HK-2 (cell line): ENCODE measurements at regions not wholly inside any gene's neighbourhood (a gene's known extent, or its start where the extent isn't known, plus 50 kb on each side); places are given as distances from the start of the nearest gene placed in this dataset.

Experiments
- DNase-seq: peaks from one replicate; pipeline ENCODE4 v3.0.0-alpha.2; 2018; ENCODE audit not compliant: unreplicated experiment

DNA sequence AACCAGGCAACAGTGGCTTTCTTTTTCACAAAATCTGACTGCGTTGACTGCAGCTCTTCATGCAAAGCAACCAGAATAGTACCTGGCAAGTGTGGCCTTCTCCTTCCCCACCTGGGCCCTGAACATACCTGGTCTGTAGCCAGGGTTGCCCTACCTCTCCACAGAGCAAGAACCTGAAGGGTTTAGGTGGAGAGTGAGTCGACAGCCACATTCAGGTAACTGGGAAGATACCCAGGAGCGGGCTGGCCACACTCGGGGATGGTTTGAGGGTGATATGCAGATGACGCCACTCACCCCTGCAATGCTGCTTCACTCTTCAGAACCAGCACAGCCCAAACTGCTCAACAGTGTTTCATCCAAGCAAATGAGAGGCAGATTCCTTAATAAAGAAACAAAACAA is 117.3 kb downstream of the TTC32 start:
- DNase-seq: no peak

DNA sequence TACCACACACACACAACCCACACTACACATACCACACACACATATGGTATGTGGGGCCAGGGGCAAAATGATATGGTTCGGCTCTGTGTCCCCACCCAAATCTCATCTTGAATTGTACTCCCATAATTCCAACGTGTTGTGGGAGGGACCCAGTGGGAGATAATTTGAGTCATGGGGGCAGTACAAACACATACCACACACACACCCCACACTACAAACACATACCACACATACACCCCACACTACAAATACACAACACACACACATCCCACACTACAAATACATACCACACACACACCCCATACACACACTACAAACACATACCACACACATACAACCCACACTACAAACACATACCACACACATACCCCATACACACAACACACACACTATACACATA is 117.8 kb downstream of the TTC32 start:
- no peak for DNase-seq

DNA sequence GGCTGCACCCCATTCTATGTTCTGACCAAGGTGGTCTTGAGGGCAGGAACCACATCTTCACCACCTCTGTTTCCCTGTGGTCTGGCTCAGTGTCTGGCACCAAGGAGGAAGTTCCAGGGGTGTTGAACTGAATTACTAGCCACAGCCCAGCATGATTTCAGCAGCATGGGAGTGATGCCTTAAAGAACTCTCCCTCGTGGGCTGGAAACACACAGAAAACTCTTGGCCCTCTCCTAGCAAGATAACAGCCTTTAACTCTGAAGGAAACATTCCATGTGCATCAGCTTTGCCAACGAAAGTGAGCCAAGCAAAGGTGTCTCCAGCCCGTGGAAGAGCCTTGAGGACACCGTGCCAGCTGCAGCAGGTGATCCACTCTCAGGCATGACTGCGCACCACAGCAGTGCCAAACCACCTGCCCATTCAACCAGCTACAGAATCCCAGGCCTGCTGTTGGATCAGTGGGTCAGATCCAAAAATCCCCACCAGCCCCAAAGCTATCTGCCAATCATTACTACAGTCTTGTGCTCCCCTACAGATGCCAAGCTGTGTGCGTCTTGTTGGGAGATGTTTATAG is 124.8 kb downstream of the TTC32 start:
- DNase-seq: no peak

DNA sequence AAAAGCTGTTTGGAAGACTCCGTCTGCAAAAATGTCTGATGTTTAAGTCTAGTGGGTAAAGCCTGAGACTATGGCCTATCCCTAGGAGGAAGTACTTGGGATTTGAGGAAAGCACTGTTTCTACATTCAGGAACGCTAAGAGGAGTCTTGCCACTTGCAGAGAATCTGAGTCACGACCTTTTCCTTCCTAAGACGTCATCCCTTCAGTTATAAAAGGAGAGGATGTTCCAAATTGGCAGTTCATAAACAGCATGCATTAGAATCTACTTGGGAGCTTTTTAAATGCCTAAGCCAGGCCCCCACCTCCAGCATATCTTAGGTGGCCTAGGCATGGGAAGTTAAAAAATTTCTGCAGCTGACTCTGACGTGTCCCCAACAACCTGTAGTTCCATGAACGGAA is 125.9 kb downstream of the TTC32 start:
- DNase-seq: no peak

DNA sequence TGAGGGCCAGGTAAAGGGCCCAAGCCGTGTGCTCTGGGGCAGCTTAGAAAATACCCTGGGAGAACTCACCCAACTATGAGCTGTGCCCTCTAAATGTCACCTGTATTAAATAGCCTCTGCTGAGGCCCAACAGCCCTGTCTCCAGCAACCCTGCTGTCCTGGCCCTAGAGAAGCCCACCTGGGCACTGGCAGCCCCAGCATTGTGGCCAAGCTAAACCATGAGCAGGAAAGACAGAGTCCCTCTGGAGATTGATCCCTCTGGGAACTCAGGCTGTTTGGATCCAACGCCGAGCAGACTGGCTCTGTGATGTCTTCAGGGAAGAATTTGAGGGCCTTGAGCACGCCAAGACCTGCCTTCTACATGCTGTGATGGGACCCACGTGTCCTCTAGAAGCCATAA is 126.5 kb downstream of the TTC32 start:
- no peak for DNase-seq

DNA sequence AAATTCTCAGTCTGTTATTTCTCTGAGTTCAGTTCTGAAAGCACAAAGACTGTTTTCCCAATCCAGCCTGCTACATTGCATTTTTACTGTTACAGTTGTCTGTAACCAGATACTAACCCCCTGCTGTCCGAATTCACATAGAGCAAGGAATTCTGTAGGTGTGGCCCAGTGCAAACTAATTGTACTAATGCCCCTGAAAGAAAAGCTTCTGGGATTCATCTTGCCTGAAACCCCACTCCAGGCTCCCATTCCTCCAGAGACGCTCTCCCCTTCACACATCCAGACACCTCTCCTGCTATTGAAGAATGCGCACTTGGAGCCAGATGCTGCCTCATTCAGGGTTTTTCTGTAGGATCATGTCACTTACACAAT is 127.0 kb downstream of the TTC32 start:
- no peak for DNase-seq

DNA sequence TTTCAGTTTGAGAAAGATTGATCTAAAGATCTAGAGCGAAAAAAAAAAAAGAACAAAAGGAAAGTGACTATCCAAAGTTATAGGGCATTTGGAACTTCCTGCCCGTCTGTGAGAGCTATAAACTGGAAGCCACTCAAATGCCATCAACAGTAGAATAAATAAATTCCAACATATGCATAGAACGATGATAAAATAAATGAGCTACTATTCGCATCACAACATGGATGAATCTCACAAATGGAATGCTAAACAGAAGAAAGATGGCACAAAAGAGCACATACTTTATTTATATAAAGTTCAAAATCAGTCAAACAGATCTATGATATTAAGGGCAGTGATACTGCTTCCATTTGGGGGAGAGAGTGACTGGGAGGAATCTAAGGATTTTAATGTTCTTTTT is 128.8 kb downstream of the TTC32 start:
- DNase-seq: no peak

DNA sequence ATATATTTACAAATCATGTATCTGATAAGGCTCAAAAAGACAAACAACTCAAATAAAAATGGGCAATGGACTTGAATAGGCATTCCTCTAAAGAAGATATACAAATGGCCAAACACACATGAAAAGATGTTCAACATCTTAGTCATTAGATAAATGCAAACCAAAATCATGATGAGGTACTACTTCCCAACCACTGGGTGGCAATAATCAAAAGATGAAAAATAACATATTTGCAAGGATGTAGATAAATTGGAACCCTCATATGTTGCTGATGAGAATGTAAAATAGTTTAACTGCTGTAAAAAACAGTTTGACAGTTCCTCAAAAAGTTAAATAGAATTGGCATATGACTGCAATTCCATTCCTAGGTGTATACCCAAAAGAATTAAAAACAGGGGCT is 132.3 kb downstream of the TTC32 start:
- DNase-seq: no peak

DNA sequence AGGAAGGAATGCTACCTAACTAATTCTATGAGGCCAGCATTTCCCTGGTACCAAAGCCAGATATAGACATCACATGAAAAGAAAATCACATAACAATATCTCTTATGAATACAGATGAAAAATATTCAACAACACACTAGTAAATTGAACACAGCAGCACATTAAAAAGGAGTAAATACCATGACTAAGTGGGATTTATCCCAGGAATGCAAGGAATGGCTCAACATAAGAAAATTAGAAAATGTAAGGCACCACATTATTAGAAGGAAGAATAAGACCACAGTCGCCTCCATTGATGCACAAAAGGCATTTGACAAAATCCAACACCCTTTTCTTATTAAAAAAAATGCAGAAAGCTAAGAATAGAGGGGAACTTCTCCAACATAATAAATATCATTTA is 133.9 kb downstream of the TTC32 start:
- no peak for DNase-seq

DNA sequence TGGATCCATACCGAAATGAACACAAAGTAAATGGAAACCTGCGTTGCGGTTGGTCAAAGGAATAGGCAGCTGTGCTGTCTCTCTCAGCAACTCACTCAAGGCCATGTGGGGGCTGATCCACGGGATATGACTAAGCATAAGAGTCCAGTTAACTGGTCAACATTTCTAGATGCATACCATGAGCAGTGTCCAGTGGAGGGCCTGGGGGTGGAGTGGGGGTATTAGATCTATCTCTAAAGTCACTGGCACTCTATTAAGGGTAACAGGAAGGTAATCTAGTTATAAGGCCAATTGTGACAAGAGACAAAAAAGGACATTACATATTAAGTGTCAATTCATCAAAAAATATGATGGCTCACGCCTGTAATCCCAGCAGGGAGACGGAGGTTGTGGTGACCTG is 136.8 kb downstream of the TTC32 start:
- DNase-seq: no peak

DNA sequence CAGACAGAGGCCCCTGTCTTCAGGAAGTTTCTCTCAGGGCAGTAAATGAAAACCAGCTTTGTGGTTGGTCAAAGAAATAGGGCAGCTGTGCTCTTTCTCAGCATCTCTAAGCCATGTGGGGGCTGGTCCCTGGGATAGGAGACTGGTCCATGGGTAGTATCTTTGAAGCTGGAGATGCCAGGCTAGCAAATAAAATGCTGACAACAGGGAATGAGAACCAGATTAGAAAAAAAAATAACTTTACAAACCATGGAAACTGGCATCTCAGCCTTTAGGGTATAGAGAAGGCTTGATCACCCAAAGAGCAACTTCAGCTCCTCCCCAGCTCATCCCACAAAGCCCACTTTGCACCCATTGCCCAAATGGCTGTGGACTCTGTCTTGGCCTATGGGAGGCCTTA is 138.1 kb downstream of the TTC32 start:
- DNase-seq: no peak

DNA sequence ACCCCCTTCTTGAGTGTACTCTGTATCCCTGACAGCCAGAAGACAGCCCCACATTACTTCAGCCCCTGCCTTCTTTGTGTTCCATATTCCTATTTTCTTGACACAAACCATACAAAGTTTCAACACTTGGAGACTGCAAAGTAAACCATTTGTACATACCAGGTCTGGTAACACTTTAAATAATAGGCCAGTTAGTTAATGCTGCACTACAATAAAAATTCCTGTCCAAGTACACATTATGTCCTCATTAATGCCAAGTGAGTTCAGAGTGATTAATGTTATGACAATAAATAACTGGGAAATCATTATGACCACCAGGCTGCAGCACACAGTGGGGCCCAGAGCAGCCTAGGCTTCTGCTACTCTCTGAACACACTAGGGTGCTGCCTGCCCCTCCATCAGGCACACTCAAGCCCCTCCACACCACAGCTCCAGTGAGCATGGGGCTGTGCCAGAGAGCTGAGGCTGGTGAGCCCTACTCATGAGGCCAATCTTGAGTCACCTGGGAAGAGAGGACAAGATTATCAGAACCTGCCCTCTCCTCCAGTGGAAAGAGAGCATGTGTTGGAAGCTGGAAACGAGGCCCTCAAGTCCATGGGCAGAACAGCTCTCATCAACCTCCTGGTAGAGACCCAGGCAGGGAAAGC is 138.7 kb downstream of the TTC32 start:
- no peak for DNase-seq

DNA sequence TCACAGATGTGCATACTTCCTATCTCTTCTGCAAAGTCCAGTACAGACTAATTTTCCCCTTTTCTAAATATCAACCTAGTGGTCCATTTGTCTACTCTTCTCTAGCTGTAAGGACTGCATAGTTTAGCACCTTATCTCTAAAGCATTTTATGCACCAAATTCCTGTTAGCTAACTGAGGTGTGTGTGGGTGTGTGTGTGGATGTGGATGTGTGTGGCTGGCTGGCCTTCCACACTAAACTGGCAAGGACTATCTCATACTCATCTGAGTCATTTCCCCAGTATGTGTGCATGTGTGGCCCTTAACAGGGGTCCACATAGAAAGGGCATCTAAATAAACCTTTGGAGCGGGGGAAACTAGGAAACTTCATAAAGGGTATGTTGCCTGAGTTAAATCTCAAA is 139.6 kb downstream of the TTC32 start:
- no peak for DNase-seq

DNA sequence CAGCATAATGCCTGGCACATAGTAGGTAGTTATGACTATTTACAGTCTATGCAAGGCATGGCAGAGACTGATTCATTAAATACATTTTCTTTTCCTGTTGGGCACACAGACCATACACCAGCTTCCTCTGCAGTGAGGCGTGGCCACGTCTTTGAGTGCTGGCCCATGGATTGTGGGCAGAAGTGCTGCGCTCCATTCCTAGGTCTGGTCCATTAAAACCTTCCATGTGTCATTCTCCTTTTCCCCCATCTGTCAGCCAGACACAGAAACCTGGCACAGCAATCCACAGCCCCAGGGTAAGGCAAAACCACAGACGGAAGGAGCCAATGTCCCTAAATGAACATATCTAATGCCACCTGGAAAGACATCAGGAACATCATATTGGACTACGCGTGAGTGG is 141.9 kb downstream of the TTC32 start:
- no peak for DNase-seq

DNA sequence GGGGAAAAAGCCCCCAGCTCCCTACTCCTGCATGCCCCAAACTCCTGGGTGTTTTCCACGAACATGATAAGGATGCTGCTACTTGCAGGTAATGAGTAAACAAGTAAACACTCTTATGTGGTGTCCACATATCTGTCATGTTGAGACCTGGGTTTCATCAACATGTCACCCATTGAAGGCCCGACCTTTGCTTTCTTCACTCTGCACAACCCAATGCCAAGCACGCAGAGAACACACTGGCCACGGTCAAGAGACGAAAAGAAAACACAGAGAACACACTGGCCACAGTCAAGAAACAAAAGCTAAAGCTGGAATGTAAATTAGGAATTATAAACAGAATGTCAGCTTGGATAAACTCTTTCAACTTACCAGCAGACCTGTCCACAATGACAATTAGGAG is 143.1 kb downstream of the TTC32 start:
- no peak for DNase-seq

DNA sequence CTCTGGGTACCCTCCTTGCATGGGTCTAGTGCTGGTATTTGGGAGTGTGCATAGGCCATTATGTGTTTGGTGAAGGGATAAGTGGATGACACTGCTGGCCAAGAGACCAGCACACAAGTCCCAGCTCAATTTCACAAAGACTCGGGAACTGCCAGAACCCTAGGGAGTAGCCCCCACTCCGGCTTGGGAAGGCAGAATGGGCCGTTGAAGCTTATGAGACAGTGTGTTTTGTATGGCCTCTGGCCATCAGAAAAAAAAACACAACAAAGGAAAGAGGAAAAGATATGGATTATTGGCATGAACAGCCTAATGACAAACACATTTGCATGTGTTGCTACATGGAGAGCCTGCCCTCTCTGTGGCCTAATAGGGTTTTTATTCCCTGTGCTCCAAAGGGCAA is 144.2 kb downstream of the TTC32 start:
- no peak for DNase-seq

DNA sequence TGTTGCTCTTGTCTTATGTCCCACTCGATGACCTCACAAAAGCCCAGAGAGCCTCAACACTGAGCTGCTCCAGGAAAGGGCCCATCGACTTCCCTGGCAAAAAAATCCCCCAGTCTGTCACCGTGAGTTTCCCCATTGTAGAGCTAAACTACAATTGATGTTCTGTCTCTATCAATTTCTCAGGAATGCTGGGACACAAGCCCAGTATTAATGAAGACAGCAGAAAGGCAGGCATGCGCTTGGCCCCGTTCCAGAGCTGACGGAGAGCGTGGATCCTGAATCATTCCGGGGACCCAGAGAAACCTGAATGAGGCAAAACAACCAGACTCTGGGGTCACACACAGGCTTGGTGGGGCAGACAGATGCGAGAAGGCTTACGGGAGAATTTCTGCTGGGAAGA is 146.9 kb downstream of the TTC32 start:
- DNase-seq: no peak

DNA sequence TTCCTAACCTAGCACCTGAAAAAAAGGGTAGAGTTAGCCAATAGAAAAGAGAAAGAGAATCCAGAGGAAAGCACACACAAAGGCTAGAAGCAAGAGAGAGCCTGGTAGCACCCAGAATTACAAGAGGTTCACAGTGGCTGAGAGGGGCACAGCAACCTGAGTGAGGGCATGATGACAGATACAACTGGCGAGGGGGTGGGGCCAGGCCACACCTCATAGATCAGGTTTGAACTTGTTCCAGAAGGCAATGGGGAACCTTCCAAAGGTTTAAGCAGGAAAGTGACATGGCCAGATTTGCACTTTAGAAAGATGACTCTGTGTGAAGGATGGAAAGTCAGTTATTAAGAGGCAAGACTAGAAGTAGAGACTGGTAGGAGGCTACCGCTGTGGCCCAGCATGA is 148.0 kb downstream of the TTC32 start:
- no peak for DNase-seq

DNA sequence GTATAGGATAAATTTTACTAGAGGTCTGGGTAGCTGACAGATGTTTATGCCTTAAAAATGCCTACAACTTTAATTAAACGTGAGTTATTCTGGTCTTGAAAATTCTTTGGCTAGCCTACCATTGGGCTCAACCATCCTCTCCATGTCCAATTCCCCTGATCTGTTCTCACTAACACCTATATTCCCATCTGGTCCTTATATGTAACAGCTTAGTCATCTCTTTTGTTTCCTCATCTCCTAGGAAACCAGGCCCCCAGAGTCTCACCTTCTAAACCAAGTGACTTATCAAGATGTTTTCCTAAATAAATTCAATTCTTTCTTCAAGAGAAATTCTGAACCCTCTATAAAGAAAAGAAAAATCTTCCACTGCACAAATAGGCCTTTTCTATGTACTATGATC is 148.5 kb downstream of the TTC32 start:
- no peak for DNase-seq

DNA sequence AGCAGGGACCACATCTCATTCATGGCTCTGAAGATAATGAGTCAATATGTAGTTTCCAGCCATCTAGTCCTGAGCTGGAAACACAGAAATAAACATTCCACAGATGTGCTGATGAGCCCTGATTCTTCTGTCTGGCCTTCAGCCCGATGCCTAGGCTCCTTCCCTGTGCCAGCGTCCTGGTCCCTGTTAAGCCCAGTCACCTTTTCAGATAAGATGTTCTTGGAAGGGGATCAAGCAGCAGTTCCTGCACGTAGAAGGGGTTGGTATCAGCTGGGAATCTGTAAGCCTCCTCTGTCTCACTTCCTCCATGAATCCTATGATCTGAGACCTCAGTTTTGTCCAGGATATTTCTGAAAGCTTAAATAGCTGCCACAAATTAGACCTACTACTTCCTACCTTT is 149.3 kb downstream of the TTC32 start:
- DNase-seq: no peak

DNA sequence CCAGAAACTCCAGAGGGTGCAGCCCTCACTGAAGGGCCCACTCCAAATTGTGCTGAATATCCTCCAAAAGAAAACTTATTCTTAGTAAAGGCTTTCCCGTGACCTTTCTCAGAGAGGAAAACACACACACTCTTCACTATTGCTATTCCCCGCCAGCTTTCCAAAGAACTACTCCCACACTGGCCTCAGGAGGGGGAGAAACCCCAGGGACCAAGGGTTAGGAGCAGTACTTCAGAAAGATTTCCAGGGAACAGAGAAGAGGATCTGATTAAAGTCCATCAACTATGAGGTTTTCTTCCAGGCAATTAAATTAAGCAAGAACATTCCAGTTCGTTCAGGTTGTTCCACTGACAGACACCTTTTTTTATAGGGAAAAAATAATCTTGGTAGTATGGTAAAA is 150.2 kb downstream of the TTC32 start:
- DNase-seq: no peak

DNA sequence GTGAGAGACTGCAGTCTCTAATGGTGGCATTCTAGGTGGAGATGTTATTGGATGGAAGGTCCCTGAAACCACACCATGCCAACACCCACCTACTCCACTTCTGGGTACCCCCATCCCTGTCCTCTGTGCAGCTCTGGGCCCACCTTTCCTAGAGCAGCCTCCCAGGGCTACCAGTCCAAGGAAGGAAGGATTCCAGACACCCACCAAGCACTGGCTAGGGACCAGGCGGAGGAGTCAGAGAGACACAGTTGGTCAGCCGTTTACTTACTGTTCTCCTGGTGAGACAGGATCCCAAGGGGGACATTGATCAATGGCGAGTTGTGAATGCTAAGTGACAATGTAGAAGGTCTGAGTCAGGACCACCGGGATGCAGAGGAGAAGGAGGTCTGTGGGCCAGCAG is 151.6 kb downstream of the TTC32 start:
- DNase-seq: no peak

DNA sequence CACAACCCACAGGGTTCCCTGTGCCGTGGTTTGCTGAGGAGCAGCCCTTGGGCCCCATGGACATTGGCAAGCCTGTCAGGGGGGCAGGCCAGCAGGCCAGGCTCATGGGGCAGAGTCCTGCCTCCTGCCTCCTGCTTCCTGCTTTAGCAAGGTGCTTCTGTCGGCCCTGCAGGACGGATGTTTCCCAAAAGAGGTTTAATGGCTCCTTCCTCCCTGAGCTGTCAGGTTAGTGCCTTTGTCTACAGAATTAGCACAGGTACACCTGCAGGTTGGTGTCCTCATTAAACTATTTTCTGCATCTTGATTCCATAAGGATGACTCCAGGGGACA is 152.3 kb downstream of the TTC32 start:
- no peak for DNase-seq

DNA sequence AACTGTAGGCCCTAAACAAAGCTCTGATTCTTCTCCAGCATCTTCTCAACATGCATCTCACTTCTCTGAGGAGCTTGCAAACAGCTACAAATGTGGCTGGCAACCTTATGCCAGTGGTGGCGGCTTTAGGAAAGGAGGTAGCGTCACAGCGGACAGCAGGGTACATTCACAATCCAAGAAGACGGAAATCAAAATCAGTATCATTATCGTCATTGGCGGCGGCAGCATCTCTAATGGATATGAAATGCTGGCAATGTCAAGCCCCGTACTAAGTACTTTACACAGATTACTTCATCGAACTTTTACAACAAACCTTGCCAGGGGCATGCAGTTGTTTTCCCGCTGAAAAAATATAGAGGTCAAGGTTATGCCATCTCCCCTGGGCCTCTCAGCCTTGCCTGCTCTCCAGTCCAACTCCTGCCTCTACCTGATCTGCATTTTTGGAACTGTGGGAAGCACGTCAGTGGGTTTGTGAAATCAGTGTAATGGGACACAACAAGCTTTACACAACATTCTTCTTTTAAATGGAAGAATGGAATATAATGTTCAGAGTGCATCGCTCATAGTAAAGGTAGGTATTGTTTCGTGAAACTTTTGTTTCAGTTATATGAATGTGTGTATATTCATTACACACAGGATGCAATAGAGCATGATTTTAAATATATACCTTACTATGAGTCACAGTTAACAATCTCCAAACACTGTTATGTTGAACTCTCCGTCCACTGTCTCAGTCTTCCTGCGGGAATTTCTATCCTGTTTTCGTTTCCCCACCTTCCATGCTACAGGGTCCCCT is 152.9 kb downstream of the TTC32 start:
- no peak for DNase-seq
